A549 (cell line): ENCODE measurements at regions not wholly inside any gene's neighbourhood (a gene's known extent, or its start where the extent isn't known, plus 50 kb on each side); places are given as distances from the start of the nearest gene placed in this dataset.

Experiments
- PHF8 ChIP-seq: fragments of 200-600 bp; sonication (generic); IDR thresholded peaks from 2 replicates; pipeline ENCODE4 v1.6.1; 2016; ENCODE audit warnings: low read depth, mild to moderate bottlenecking, antibody characterized with exemption, moderate library complexity, borderline replicate concordance
- TF ChIP-seq, protein P1 (sequence below): fragments of >200 bp; sonication (Bioruptor Twin); formaldehyde crosslinking; IDR thresholded peaks from 3 replicates; pipeline ENCODE4 v1.5.1; 2016
- TF ChIP-seq, protein P2 (sequence below): fragments of 150-350 bp; IDR thresholded peaks from 2 replicates; pipeline ENCODE4 v1.6.1; 2014; ENCODE audit warnings: low read depth, mild to moderate bottlenecking, low read length

GRCh38 chr16:64669573-64669972, 452.3 kb downstream of the CDH11 start:
- TF ChIP-seq, protein P1, sequence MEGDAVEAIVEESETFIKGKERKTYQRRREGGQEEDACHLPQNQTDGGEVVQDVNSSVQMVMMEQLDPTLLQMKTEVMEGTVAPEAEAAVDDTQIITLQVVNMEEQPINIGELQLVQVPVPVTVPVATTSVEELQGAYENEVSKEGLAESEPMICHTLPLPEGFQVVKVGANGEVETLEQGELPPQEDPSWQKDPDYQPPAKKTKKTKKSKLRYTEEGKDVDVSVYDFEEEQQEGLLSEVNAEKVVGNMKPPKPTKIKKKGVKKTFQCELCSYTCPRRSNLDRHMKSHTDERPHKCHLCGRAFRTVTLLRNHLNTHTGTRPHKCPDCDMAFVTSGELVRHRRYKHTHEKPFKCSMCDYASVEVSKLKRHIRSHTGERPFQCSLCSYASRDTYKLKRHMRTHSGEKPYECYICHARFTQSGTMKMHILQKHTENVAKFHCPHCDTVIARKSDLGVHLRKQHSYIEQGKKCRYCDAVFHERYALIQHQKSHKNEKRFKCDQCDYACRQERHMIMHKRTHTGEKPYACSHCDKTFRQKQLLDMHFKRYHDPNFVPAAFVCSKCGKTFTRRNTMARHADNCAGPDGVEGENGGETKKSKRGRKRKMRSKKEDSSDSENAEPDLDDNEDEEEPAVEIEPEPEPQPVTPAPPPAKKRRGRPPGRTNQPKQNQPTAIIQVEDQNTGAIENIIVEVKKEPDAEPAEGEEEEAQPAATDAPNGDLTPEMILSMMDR: no peak
- TF ChIP-seq, protein P2, sequence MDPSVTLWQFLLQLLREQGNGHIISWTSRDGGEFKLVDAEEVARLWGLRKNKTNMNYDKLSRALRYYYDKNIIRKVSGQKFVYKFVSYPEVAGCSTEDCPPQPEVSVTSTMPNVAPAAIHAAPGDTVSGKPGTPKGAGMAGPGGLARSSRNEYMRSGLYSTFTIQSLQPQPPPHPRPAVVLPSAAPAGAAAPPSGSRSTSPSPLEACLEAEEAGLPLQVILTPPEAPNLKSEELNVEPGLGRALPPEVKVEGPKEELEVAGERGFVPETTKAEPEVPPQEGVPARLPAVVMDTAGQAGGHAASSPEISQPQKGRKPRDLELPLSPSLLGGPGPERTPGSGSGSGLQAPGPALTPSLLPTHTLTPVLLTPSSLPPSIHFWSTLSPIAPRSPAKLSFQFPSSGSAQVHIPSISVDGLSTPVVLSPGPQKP: no peak
- no peak for TF ChIP-seq PHF8
